Trophoblast cell (in vitro differentiated cells and primary cell): ENCODE measurements at regions not wholly inside any gene's neighbourhood (a gene's known extent, or its start where the extent isn't known, plus 50 kb on each side); places are given as distances from the start of the nearest gene placed in this dataset.

ENCODE experiments used
- DNase-seq, 2 donors: peaks; one replicate each; pipeline ENCODE4 v3.0.0-alpha.2; 2016
- H2AFZ ChIP-seq: 2 replicates; pipeline ENCODE4 v1.6.1; 2013; ENCODE audit warnings: low read length, moderate library complexity, mild to moderate bottlenecking; ENCODE audit not compliant: insufficient read depth, poor library complexity
- H2AK5ac ChIP-seq: 2 replicates; pipeline ENCODE4 v1.6.1; 2013; ENCODE audit warnings: mild to moderate bottlenecking, low read length
- H2BK120ac ChIP-seq: 2 replicates; pipeline ENCODE4 v1.6.1; 2013; ENCODE audit warnings: low read length, mild to moderate bottlenecking, moderate library complexity; ENCODE audit not compliant: insufficient read depth, poor library complexity
- H2BK12ac ChIP-seq: 2 replicates; pipeline ENCODE4 v1.6.1; 2013; ENCODE audit warnings: mild to moderate bottlenecking, low read length, moderate library complexity
- H2BK5ac ChIP-seq: 2 replicates; pipeline ENCODE4 v1.6.1; 2013; ENCODE audit warnings: low read length, low read depth, moderate library complexity, mild to moderate bottlenecking; ENCODE audit not compliant: poor library complexity
- H3K14ac ChIP-seq: 2 replicates; pipeline ENCODE4 v1.6.1; 2013; ENCODE audit warnings: mild to moderate bottlenecking, low read length
- H3K18ac ChIP-seq: 2 replicates; pipeline ENCODE4 v1.6.1; 2013; ENCODE audit warnings: mild to moderate bottlenecking, low read length
- H3K23ac ChIP-seq: 2 replicates; pipeline ENCODE4 v1.6.1; 2013; ENCODE audit warnings: low read length
- H3K27ac ChIP-seq: 2 replicates; pipeline ENCODE4 v1.5.1; 2013; ENCODE audit warnings: low read depth, mild to moderate bottlenecking, inconsistent platforms, low read length, moderate library complexity
- H3K27me3 ChIP-seq: 2 replicates; pipeline ENCODE4 v1.6.1; 2013; ENCODE audit warnings: inconsistent platforms, mild to moderate bottlenecking, low read length, moderate library complexity; ENCODE audit not compliant: insufficient read depth
- H3K36me3 ChIP-seq, 2 experiments: 1 replicate in 1 of 2; 2 replicates in 1 of 2; pipeline ENCODE4 v1.6.1; 2013; ENCODE audit warnings: low read length in 2 of 2, mild to moderate bottlenecking in 2 of 2, moderate library complexity in 1 of 2; ENCODE audit not compliant: insufficient read depth in 2 of 2, control insufficient read depth in 1 of 2
- H3K4ac ChIP-seq: 2 replicates; pipeline ENCODE4 v1.6.1; 2013; ENCODE audit warnings: low read depth, mild to moderate bottlenecking, low read length, moderate library complexity
- H3K4me1 ChIP-seq, 2 experiments: 1 replicate in 1 of 2; 2 replicates in 1 of 2; pipeline ENCODE4 v1.6.1; 2013; ENCODE audit warnings: low read length in 2 of 2, mild to moderate bottlenecking in 2 of 2, moderate library complexity in 1 of 2; ENCODE audit not compliant: insufficient read depth in 2 of 2, control insufficient read depth in 1 of 2
- H3K4me2 ChIP-seq: 2 replicates; pipeline ENCODE4 v1.6.1; 2013; ENCODE audit warnings: inconsistent platforms, mild to moderate bottlenecking, low read length, moderate library complexity
- H3K4me3 ChIP-seq: 2 replicates; pipeline ENCODE4 v1.5.1; 2013; ENCODE audit warnings: mild to moderate bottlenecking, low read depth, low read length, inconsistent platforms
- H3K79me1 ChIP-seq: one replicate; pipeline ENCODE4 v1.6.1; 2013; ENCODE audit warnings: low read length
- H3K79me2 ChIP-seq: 2 replicates; pipeline ENCODE4 v1.6.1; 2013; ENCODE audit warnings: low read length, mild to moderate bottlenecking; ENCODE audit not compliant: control insufficient read depth, insufficient read depth, poor library complexity
- H3K9ac ChIP-seq: 2 replicates; pipeline ENCODE4 v1.6.1; 2013; ENCODE audit warnings: mild to moderate bottlenecking, low read length
- H3K9me3 ChIP-seq: 2 replicates; pipeline ENCODE4 v1.6.1; 2013; ENCODE audit warnings: low read depth, mild to moderate bottlenecking, control low read depth, inconsistent platforms, low read length; ENCODE audit not compliant: insufficient read depth
- H4K12ac ChIP-seq: 2 replicates; pipeline ENCODE4 v1.6.1; 2013; ENCODE audit warnings: low read depth, mild to moderate bottlenecking, low read length, moderate library complexity
- H4K8ac ChIP-seq: 2 replicates; pipeline ENCODE4 v1.6.1; 2013; ENCODE audit warnings: low read depth, mild to moderate bottlenecking, low read length, moderate library complexity
- H4K91ac ChIP-seq: one replicate; pipeline ENCODE4 v1.6.1; 2013; ENCODE audit warnings: low read depth, mild to moderate bottlenecking, low read length, moderate library complexity
- WGBS: extraction: QIAGEN DNeasy Blood & Tissue Kit; methylation state at CpG from one replicate; pipeline ENCODE4 v1.1.7; 2013; ENCODE audit warnings: missing lambda C conversion rate; ENCODE audit not compliant: insufficient read length, insufficient coverage; ENCODE audit errors: extremely low coverage; 5-methylcytosine and 5-hydroxymethylcytosine counted together

- no peak overlapping the region for H2AFZ ChIP-seq
- no peak overlapping the region for H3K18ac ChIP-seq
- no peak overlapping the region for H2AK5ac ChIP-seq
Observed at GRCh38 chr2:19003554-19003953, 354.9 kb downstream of the OSR1 start.

GRCh38 chr2:19000776-19001175 lies 357.6 kb downstream of the OSR1 start:
- H2AK5ac ChIP-seq, result no peak overlapping the region
- H3K79me1 ChIP-seq, result no peaks in the 10 kb centered on the region
- DNase-seq, result no peak
- H3K9ac ChIP-seq, result no peak overlapping the region
- no peaks in the 10 kb centered on the region for H3K79me2 ChIP-seq
- no peak overlapping the region for H2BK120ac ChIP-seq
- H2BK12ac ChIP-seq, result no peak overlapping the region
- H4K91ac ChIP-seq, result no peak overlapping the region
- no peak overlapping the region for H3K18ac ChIP-seq
- no peak overlapping the region for H3K4me2 ChIP-seq
- H3K23ac ChIP-seq, result no peak overlapping the region
- H4K8ac ChIP-seq, result no peak overlapping the region
- H3K4ac ChIP-seq, result no peak overlapping the region
- no CpG with 5 or more reads among the region's 3 CpGs for WGBS
- no peak overlapping the region for H3K4me3 ChIP-seq
- H2BK5ac ChIP-seq, result no peak overlapping the region
- no peak overlapping the region for H4K12ac ChIP-seq
- no peaks in the 10 kb centered on the region for H3K36me3 ChIP-seq
- H3K14ac ChIP-seq, result no peak overlapping the region
- peaks cover 2% of the 10 kb centered on the region for H3K9me3 ChIP-seq
- peaks cover 4 to 5% of the 10 kb centered on the region in 2 experiments for H3K4me1 ChIP-seq
- no peaks in the 10 kb centered on the region for H3K27me3 ChIP-seq
- no peak overlapping the region for H3K27ac ChIP-seq
- no peak overlapping the region for H2AFZ ChIP-seq

More at GRCh38 chr2:19003554-19003953, 354.9 kb downstream of the OSR1 start:
- Histone ChIP-seq H2BK5ac (no peak overlapping the region), H3K36me3 (no peaks in the 10 kb centered on the region), H3K9me3 (no peaks in the 10 kb centered on the region), H3K79me1 (no peaks in the 10 kb centered on the region), H4K91ac (no peak overlapping the region), H3K23ac (no peak overlapping the region), H3K27me3 (no peaks in the 10 kb centered on the region), H3K4me1 (no peaks in the 10 kb centered on the region), H3K4me3 (no peak overlapping the region), H2BK120ac (no peak overlapping the region), H2BK12ac (no peak overlapping the region), H3K79me2 (no peaks in the 10 kb centered on the region), H3K9ac (no peak overlapping the region), H3K14ac (no peak overlapping the region), H4K12ac (no peak overlapping the region), H3K27ac (no peak overlapping the region), H3K4ac (no peak overlapping the region), H3K4me2 (no peak overlapping the region), H4K8ac (no peak overlapping the region)
- DNase-seq, result peak in 1 of 2 donors; percentile 72

DNA sequence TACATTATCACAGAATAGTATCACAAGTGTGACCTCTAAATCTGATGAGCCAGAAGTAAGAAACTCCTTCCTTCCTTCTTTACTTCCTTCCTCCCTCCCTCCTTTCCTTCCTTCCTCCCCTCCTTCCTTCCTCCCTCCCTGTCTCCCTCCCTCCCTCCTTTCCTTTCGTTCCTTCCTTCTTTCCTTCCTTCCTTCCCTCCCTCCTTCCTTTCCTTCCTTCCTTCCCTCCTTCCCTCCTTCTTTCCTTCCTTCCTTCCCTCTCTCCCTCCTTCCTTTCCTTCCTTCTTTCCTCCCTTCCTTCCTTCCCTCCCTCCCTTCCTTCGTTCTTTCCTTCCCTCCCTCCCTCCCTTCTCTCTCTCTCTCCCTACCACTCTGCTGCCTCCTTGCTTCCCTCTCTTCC lies 359.2 kb downstream of the OSR1 start:
- H3K18ac ChIP-seq, result no peak overlapping the region
- H3K9me3 ChIP-seq, result peaks cover 2% of the 10 kb centered on the region
- H4K91ac ChIP-seq, result no peak overlapping the region
- no peak overlapping the region for H4K12ac ChIP-seq
- H2BK5ac ChIP-seq, result no peak overlapping the region
- H3K4me3 ChIP-seq, result no peak overlapping the region
- no peak overlapping the region for H3K4me2 ChIP-seq
- H2AFZ ChIP-seq, result no peak overlapping the region
- no peaks in the 10 kb centered on the region for H3K79me2 ChIP-seq
- no peak overlapping the region for H2BK12ac ChIP-seq
- H3K4ac ChIP-seq, result no peak overlapping the region
- H3K14ac ChIP-seq, result no peak overlapping the region
- H3K79me1 ChIP-seq, result no peaks in the 10 kb centered on the region
- no CpG with 5 or more reads among the region's 2 CpGs for WGBS
- no peaks in the 10 kb centered on the region for H3K27me3 ChIP-seq
- no peak overlapping the region for H3K23ac ChIP-seq
- DNase-seq, result no peak
- no peak overlapping the region for H2AK5ac ChIP-seq
- H3K27ac ChIP-seq, result no peak overlapping the region
- no peak overlapping the region for H2BK120ac ChIP-seq
- no peak overlapping the region for H3K9ac ChIP-seq
- peaks cover 4 to 5% of the 10 kb centered on the region in 2 experiments for H3K4me1 ChIP-seq
- no peaks in the 10 kb centered on the region for H3K36me3 ChIP-seq
- no peak overlapping the region for H4K8ac ChIP-seq

DNA sequence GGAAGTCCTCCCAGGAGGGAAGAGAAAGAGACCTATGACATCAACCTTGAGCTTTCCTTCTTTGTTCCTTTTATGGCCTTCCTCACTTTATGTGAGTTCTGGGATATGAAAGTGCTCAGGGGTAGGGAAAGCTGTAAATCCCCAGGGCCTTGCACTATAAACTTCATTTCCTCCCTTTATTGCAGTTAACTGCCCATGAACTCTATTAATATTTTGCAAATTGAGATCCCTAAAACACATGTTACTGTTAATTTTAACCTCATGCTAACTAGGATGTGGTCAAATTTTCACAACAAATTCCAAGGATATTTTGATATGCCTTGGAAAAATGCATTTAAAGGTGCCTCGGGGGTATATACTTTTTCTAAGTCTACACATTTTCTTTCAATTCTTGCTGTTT lies 359.9 kb downstream of the OSR1 start:
- DNase-seq, result peak in 1 of 2 donors; percentile 11
- no CpG with 5 or more reads among the region's 1 CpG for WGBS
- Histone ChIP-seq H4K91ac (no peak overlapping the region), H2AK5ac (no peak overlapping the region), H2BK120ac (no peak overlapping the region), H3K9me3 (peaks cover 2% of the 10 kb centered on the region), H3K36me3 (no peaks in the 10 kb centered on the region), H3K79me1 (no peaks in the 10 kb centered on the region), H3K4me3 (no peak overlapping the region), H3K4me1 (peaks cover 4 to 5% of the 10 kb centered on the region in 2 experiments), H3K4me2 (no peak overlapping the region), H3K18ac (no peak overlapping the region), H4K8ac (no peak overlapping the region), H3K9ac (no peak overlapping the region), H3K4ac (no peak overlapping the region), H2BK5ac (no peak overlapping the region), H3K27me3 (no peaks in the 10 kb centered on the region), H3K79me2 (no peaks in the 10 kb centered on the region), H2BK12ac (no peak overlapping the region), H3K14ac (no peak overlapping the region), H3K27ac (no peak overlapping the region), H2AFZ (no peak overlapping the region), H4K12ac (no peak overlapping the region), H3K23ac (no peak overlapping the region)
